ENCODE measurements at regions not wholly inside any gene's neighbourhood (a gene's known extent, or its start where the extent isn't known, plus 50 kb on each side); places are given as distances from the start of the nearest gene placed in this dataset.

DNA sequence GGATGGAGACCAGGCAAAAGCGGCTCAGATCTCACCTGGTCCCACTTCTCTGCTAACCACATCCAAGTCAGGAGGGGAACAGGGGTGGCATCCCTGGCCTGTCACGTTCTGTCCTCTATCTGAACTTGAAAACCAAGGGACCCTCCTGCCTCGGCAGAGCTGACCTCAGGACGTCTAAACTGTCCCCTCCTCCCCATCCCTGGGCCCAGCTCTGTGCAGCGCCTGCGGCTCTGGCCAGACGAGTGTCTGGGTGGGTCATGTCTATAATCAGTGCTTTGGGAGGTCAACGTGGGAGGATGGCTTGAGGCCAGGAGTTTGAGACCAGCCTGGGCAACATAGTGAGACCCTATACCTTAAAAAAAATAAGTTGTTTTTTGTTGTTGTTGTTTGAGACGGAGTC is 70.0 kb upstream of the ZNF479 start:
- TF ChIP-seq, protein P1, sequence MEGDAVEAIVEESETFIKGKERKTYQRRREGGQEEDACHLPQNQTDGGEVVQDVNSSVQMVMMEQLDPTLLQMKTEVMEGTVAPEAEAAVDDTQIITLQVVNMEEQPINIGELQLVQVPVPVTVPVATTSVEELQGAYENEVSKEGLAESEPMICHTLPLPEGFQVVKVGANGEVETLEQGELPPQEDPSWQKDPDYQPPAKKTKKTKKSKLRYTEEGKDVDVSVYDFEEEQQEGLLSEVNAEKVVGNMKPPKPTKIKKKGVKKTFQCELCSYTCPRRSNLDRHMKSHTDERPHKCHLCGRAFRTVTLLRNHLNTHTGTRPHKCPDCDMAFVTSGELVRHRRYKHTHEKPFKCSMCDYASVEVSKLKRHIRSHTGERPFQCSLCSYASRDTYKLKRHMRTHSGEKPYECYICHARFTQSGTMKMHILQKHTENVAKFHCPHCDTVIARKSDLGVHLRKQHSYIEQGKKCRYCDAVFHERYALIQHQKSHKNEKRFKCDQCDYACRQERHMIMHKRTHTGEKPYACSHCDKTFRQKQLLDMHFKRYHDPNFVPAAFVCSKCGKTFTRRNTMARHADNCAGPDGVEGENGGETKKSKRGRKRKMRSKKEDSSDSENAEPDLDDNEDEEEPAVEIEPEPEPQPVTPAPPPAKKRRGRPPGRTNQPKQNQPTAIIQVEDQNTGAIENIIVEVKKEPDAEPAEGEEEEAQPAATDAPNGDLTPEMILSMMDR (IDR thresholded peaks at IDR 0.05): no peak
- no peak for TF ChIP-seq POLR2A (IDR thresholded peaks at IDR 0.05)

Data from body of pancreas (tissue), 4 donors.